T-helper 2 cell treated with Interferon-gamma antibody and Interleukin-4, amounts not matched to agents 100 ng/mL and 5 ng/mL, for 36 hours (primary cell): ENCODE measurements at regions not wholly inside any gene's neighbourhood (a gene's known extent, or its start where the extent isn't known, plus 50 kb on each side); places are given as distances from the start of the nearest gene placed in this dataset.

Experiments used
- intact Hi-C: fragments of 100-400 bp; cut with micrococcal nuclease; formaldehyde crosslinking; loops from one replicate; pipeline ENCODE4 v1.15.1; 2023

DNA sequence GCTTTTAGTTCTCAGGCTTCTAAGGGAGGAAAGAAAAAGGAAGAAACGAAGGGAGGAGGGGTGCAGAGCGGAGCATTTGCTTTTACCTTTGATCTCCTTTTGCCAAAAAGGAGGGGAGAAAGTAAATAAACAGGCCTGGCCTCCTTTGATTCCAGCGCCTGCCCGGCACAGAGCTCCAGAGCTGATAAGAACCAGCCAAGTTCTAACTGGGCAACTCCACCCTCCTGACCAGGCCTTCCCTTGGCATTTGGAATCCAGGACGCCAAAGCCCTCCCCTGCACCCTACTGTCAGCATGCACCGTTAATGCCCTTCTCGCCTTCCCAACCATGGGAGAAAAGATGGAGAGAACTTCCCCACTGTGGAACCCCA, 120.8 kb upstream of the PTPN1 start:
- intact Hi-C loops: loop anchor here (10.0 kb wide), 1 partner anchor 345 kb away; the partner anchor contains the start of gene PARD6B

DNA sequence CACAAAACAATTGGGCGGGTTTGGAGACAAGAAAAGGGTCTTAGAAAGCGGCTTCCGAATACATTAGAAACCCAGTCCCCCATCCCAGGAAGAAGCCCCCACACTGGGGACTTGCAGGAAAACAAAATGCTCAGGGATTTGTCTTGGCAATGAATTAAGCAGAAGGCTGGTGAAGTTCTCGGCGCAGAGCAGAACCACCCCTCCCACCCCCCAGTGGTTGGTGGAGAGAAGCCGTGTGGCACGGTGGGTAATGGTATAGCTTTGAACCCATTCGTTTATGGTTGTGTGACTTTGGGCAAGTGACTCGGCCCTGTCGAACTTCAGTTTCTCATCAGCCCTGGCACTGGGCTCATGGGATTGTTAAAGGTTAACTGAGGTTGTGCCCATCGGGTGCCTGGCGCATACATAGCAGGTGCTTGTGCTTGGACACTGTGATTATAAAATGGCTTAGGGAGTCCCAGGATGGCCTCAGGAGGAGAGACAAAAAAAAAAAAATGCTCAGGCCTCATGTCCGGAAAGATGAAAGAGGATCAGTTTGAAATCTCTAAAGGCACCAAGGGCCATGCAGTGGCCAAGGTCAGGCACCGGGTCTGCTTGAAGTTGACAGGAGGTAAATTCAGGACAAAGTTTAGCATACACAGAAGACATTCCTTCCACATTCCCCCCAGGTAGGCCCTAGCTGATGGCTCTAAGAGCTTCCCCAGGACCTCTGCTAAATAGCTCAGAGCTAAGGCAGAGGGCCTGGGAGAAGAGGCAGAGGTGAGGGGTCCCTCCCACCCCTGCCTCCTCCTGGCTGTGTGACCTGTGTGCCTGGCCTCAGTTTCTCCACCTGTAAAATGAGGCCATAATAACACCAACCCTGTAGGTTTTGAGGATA, 120.1 kb upstream of the PTPN1 start:
- intact Hi-C loops: loop anchor here (10.0 kb wide), 1 partner anchor 345 kb away; the partner anchor contains the start of gene PARD6B

DNA sequence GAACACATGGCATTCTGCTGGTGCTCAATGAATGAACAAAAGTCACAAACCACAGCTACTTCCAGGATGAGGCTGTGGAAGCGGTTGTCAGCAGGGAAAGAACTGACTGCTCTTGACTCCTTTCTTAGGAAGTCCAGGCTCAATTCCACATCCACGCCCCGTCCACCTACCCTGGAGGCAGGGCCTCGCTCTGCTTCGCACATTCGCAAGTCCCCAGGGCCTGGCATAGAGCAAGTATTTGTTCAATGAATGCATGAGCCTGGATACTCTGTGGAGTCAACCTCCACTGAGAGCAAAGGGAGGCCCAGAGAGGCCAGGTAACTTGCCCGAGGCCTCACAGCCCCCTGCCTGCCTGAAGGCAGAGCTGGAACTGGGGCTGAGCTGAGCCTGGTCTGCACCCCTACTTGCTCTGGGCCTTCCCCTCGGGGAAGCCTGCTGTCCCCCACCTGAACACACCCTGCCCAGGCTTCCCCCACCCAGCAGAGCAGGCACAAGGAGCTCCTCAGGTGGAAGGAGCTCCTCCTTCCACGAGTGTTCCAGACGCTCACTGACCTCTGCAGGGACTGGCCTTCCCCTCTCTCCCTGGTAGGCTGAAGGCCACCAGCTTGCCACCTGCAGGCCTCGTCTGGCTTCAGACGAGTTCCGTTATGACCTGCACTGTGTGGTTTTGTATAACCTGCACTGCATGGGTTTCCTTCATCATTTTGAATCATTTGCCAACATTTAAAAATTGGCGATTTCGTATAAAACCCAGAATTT, 119.3 kb upstream of the PTPN1 start:
- intact Hi-C loops: no loop called here

- intact Hi-C loops: no loop called here
Observed at GRCh38 chr20:50391444-50392137, 118.6 kb upstream of the PTPN1 start.

GRCh38 chr20:50392138-50392866, 117.9 kb upstream of the PTPN1 start:
- intact Hi-C loops: no loop called here

DNA sequence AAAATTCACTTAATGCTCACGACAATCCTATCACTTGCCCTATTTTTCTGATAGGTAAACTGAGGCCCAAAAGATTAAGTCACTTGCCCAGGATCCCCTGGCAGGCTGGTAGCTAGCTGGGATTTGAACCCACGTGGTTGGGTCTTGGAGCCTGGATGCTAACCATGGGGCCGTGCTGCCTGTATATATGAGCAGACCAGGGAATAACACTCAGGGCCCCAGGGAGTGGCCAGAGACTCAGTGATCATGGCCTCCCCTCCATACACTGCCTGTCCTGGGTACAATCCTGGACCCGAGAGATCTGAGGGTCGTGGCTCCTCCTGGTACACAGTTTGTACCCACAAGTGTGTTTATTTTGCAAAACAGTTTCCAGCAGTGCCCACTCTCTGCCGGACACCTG, 116.9 kb upstream of the PTPN1 start:
- intact Hi-C loops: no loop called here

- intact Hi-C loops: no loop called here
Observed at GRCh38 chr20:50393990-50394561, 116.1 kb upstream of the PTPN1 start.

DNA sequence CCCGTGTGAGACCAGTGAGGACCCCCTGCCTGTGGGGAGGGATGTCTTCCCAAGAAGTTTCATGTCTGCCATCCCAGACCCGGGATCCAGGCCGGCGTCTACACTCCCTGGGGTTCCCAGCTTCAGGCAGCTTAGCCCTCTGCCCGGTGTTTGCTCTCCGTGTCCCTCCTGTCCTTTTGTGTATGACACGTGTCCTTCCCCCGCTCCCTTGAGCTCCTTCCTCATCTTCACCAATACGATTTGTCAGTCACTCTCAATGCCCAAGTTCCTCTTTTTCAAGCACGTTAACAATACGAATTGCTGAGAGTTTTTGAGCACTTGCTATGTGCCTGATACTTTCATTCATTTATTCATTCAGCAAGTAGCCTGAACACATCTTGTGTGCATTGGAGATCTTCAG, 115.6 kb upstream of the PTPN1 start:
- intact Hi-C loops: no loop called here

GRCh38 chr20:50395251-50395729, 114.9 kb upstream of the PTPN1 start:
- intact Hi-C loops: no loop called here

DNA sequence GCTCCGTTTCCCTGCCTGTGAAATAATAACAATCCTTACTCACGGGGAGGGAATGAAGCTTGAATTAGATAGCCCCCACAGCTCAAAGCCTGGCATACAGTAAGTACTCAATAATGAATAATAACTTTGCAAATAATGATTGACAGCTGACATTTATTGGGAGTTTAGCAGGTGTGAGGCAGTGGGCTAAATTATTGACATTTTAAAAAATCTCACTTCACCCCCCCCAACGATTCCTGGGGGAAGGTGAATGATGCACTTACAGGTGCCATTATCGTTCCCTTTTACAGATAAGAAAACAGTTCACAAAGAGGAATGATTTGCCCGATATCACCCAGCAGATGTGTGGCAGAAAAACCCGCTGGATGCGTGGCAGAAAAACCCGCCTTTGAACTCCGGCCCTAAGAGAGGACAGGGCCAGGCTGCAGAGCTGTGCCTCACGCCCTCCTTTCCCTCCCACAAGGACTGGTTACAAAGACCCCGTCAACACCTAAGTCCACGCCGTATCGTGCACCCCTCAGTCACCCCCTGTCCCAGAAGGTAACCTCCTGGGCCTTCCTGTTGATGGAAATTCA, 114.2 kb upstream of the PTPN1 start:
- intact Hi-C loops: no loop called here

DNA sequence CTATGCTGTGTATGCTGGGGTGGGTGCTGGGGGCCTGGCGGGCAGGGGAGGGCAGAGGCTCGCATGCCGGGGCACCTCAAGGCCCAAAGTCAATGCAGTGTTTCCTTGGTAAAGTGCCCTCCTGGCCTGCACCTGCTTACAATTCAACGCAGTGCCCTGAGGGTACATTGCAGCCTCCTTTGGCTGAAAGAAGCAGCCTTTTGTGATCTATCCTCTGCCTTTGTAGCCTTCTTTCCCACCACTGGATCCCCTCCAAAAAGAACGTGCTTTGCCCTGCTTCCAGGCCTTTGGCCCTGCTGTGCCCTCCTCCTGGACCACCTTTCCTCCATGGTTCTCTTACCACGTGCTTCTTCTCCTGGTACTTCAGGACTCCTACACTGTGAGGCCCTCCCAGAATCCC, 113.6 kb upstream of the PTPN1 start:
- intact Hi-C loops: no loop called here

DNA sequence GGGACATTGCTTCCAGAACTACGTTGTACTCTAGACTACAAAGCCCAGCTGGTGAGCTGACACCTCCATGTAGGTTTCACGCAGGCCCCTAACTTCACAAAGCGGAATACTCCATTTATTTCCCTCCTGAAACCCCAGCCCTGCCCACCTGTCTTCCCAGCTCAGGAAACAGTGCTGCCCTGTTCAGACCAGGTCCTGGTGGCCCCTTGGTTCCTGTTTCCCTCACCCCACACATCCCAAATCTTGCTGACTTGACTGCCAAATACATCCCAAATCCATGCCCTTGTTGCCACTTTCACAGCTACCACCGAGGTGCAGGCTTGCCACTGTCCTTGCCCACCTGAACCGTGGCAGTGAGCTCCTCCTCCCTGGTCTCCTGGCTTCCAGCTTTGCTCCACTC, 113.1 kb upstream of the PTPN1 start:
- intact Hi-C loops: no loop called here

GRCh38 chr20:50398064-50398463, 112.1 kb upstream of the PTPN1 start:
- intact Hi-C loops: no loop called here

DNA sequence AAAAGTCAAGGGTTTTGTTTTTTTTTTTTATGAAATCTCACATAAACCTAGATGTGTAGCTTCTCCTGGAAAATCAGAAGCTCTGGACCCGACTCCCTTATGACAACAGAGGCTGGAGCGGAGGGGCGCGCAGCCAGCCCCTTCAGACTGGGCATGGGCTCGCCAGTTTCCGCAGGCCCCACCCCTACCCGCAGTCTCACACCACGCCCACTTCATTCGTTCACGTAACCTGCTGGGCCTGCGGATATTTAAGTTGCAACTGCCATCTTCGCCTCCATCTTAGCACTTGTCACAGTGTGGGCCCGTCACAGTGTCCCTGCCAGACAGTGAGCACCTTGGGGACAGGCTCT, 111.7 kb upstream of the PTPN1 start:
- intact Hi-C loops: no loop called here

DNA sequence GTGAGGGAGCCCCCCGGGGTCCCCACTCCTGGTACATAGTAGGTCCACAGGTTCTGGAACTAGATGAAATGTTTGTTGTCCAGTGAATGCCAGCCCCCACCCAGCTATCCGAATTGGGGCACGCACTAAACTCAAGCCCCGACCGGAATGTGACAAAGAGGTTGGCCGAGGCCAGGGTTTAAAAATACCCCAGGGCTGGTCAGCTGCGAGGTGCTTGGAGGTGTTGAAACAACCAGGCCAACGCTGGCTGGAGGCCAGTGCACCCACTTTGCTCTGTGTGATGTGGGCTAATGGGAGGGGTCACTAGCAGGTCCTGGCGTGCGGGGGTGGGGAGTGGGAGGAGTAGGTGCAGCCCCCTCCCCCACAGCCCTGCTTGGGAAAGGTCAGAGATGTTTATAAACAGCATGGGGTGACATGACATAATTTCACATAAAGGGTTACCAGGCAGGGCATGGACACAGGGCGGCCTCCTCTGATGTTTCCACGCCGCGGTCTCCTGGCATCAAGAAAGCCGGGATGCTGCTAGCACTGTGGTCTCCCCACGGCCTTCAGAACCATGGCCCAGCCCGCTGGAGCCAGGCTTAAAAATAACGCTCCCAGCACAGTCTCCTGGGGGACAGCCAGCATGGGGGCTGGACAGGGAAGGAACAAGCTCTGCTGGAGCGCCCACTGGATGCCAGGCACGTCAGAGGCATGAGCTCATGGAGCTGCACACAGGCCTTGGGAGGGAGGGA, 111.2 kb upstream of the PTPN1 start:
- intact Hi-C loops: no loop called here

- intact Hi-C loops: no loop called here
Observed at GRCh38 chr20:50399555-50399916, 110.6 kb upstream of the PTPN1 start.

- intact Hi-C loops: no loop called here
Observed at GRCh38 chr20:50399917-50400704, 110.1 kb upstream of the PTPN1 start.

DNA sequence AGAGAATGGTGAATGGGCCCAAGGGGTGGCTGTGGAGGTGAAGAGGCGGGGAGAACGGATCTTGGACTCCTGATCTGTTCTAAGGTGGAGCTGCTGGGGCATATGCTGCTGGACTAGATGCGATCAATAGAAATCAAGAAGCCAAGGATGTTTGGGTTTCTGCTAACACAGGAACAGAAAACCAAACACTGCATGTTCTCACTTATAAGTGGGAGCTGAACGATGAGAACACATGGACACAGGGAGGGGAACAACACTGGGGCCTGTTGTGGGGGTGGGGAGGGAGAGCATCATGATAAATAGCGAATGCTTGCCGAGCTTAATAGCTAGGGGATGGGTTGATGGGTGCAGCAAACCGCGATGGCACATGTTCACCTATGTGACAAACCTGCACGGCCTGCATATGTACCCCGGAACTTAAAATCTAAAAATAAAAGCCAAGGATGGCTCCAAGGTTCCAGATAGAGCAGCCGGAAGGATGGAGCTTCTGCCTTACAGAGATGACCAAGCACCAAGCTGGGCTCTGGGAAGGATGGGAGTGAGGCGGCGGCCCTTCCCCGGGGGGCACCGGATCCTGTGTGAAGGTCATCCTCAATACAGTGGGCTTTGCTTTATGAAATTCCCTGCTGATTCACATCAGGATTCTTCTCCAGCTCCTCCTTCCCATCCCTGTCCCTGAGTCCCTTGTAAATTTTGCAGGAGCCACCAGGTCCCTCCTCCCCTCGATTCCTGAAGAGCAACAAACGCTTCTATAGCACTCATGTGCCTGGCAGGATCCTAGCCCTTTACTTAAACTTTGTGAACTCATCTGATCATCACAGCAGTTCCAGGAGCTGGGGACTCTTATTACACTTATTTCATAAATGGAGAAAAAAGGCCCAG, 109.2 kb upstream of the PTPN1 start:
- intact Hi-C loops: no loop called here
